ENCODE measurements at regions not wholly inside any gene's neighbourhood (a gene's known extent, or its start where the extent isn't known, plus 50 kb on each side); places are given as distances from the start of the nearest gene placed in this dataset.

GRCh38 chr21:17370916-17371315 lies 141.9 kb upstream of the CXADR start (continued):
- TF ChIP-seq POLR2AphosphoS5 (IDR thresholded peaks at IDR 0.05; ENCODE audit: low read depth) = no peak
- TF ChIP-seq EZH2phosphoT487 (IDR thresholded peaks at IDR 0.05; ENCODE audit: unreplicated experiment) = no peak
- TF ChIP-seq ZNF114 (CRISPR knock-in tag; IDR thresholded peaks at IDR 0.05) = no peak
- TF ChIP-seq ETS1 (IDR thresholded peaks at IDR 0.05) = no peak
- no peak for TF ChIP-seq ZNF462 (CRISPR knock-in tag; IDR thresholded peaks at IDR 0.05)

GRCh38 chr21:17371450-17371849 lies 141.4 kb upstream of the CXADR start:
- no peaks in the 10 kb centered on the region for H3K36me3 ChIP-seq (ENCODE audit: insufficient read depth)
- Mint-ChIP-seq H3K9me3 (peaks cover 18% of the 10 kb centered on the region), H3K36me3 (ENCODE audit: low read depth) (peaks cover 21% of the 10 kb centered on the region), H3K27me3 (ENCODE audit: insufficient read depth, low read depth, poor library complexity) (no peaks in the 10 kb centered on the region), H3K27ac (peak overlapping the region; percentile 16; the same call in 1 of the 2 replicates), H3K4me3 (no peak overlapping the region; the same call in 2 of the 3 replicates), H3K4me1 (peaks cover 26% of the 10 kb centered on the region)
- no peak overlapping the region for H2AFZ ChIP-seq
- H3K4me2 ChIP-seq = no peak overlapping the region
- no peaks in the 10 kb centered on the region for H3K9me2 ChIP-seq (ENCODE audit: insufficient read depth)
- peak; percentile 4 for DNase-seq (ENCODE audit: low spot score)
- ATAC-seq = no peak
- no peaks in the 10 kb centered on the region for H3F3A ChIP-seq (replicated peaks; ENCODE audit: low read depth)
- no peak overlapping the region for H3K27ac ChIP-seq (ENCODE audit: low read depth)
- no peaks in the 10 kb centered on the region for H4K20me1 ChIP-seq (replicated peaks; ENCODE audit: insufficient read depth)
- H3K27me3 ChIP-seq (ENCODE audit: insufficient read depth) = no peaks in the 10 kb centered on the region
- no peak overlapping the region for H3K4me3 ChIP-seq
- H3K79me2 ChIP-seq (replicated peaks; ENCODE audit: insufficient read depth) = no peaks in the 10 kb centered on the region
- H3K4me1 ChIP-seq (ENCODE audit: insufficient read depth) = peaks cover 8% of the 10 kb centered on the region; the same call in 1 of the 2 replicates
- TF ChIP-seq EZH2 (IDR thresholded peaks at IDR 0.05; ENCODE audit: low read depth, unreplicated experiment) (no peak), ZNF114 (CRISPR knock-in tag; IDR thresholded peaks at IDR 0.05) (no peak), ZNF331 (CRISPR knock-in tag; IDR thresholded peaks at IDR 0.05; ENCODE audit: low read depth) (no peak), EZH2phosphoT487 (IDR thresholded peaks at IDR 0.05; ENCODE audit: unreplicated experiment) (no peak), CREB1 (CRISPR knock-in tag; IDR thresholded peaks at IDR 0.05; ENCODE audit: low read depth) (no peak), ZNF462 (CRISPR knock-in tag; IDR thresholded peaks at IDR 0.05) (no peak)

Data from GM23338 (cell line).